ENCODE measurements at regions not wholly inside any gene's neighbourhood (a gene's known extent, or its start where the extent isn't known, plus 50 kb on each side); places are given as distances from the start of the nearest gene placed in this dataset.

DNA sequence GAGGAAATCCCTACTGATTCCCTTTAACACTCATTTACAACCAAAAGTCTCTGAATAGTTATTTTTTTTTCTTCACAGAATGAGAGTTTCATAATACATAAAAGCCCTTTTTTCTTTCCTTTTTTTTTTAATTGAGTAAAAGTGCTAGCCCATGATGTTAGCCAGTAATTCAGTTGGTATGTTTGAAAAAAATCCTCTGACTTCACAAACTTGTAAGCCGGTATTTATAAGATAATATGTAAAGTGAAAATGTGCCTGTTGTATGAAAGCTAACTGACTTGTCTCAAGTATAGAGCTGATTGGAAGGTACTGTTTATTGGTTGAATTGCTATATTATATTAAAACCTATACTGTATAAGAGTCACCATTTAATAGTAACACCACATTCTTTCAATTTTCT, 70.2 kb upstream of the NEIL3 start:
- TF ChIP-seq, protein P1, sequence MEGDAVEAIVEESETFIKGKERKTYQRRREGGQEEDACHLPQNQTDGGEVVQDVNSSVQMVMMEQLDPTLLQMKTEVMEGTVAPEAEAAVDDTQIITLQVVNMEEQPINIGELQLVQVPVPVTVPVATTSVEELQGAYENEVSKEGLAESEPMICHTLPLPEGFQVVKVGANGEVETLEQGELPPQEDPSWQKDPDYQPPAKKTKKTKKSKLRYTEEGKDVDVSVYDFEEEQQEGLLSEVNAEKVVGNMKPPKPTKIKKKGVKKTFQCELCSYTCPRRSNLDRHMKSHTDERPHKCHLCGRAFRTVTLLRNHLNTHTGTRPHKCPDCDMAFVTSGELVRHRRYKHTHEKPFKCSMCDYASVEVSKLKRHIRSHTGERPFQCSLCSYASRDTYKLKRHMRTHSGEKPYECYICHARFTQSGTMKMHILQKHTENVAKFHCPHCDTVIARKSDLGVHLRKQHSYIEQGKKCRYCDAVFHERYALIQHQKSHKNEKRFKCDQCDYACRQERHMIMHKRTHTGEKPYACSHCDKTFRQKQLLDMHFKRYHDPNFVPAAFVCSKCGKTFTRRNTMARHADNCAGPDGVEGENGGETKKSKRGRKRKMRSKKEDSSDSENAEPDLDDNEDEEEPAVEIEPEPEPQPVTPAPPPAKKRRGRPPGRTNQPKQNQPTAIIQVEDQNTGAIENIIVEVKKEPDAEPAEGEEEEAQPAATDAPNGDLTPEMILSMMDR (IDR thresholded peaks at IDR 0.05; ENCODE audit: insufficient read depth, low read depth, low read length), result no peak
- no peaks in the 10 kb centered on the region for H3K36me3 ChIP-seq (ENCODE audit: control insufficient read depth, insufficient read depth, low read length)
- H3K27me3 ChIP-seq (ENCODE audit: control insufficient read depth, insufficient read depth, low read length), result no peaks in the 10 kb centered on the region
- ChIA-PET CTCF (interaction anchor here (1.2 kb wide), 1 partner anchor 121 kb away, joined by 4 read pairs; no protein-coding TSS in a partner anchor), POLR2A (no interaction called here)
- no peak overlapping the region for H3K4me3 ChIP-seq (ENCODE audit: low read depth, low read length)
- DNase-seq (ENCODE audit: low read depth), result no peak

DNA sequence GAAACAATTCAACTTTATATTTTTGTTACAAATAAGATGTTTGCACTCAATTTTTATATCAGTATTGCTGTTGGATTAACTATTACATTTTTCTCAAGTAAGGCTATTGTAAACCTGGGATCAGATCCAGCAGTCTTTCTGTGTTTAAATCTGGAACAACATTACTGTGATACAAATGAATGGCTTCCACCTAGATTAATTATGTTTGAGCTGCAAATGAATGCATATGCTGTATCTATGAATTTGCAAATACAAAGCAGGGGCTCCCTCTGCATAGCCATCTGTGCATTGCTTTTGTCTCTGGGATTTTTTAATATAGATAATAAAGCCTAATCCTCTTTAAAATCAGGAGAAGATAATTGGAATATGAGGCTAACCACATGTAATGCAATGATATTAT, 69.8 kb upstream of the NEIL3 start:
- TF ChIP-seq, protein P1 (IDR thresholded peaks at IDR 0.05; ENCODE audit: insufficient read depth, low read depth, low read length), result no peak
- DNase-seq (ENCODE audit: low read depth), result no peak
- Histone ChIP-seq H3K4me3 (ENCODE audit: low read depth, low read length) (no peak overlapping the region), H3K36me3 (ENCODE audit: control insufficient read depth, insufficient read depth, low read length) (no peaks in the 10 kb centered on the region), H3K27me3 (ENCODE audit: control insufficient read depth, insufficient read depth, low read length) (no peaks in the 10 kb centered on the region)
- POLR2A ChIA-PET, result no interaction called here
- CTCF ChIA-PET, result no interaction called here

DNA sequence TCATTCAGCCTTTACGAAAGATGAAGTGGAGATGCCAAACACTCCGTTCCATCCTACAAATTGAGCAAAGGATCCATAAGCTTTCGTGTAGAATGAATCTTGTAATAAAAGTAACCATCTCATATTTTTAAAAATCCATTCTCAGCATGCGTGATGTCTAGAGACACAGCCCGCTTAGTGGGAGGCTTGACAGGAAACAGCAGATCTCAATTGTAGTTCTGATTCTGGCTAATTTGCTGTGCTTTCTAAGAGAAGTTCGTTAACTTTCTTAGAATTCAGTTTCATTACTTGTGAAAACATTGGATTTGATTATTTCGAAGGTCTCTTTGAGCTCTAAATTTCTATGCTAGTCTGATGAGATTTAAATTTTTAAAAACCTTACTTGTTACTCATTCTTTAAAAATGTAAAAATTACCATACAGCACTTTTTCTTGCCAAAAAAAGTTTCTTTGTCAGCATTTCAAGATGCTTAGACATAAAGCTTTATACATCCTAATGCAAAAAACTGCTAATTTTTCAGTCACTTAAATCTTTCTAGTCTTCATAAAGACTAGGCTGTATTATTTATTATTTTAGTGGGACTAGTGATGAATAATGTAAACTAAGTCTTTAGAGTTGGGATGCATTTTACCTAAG, 66.9 kb upstream of the NEIL3 start:
- Histone ChIP-seq H3K4me3 (ENCODE audit: low read depth, low read length) (no peak overlapping the region), H3K27me3 (ENCODE audit: control insufficient read depth, insufficient read depth, low read length) (no peaks in the 10 kb centered on the region), H3K36me3 (ENCODE audit: control insufficient read depth, insufficient read depth, low read length) (no peaks in the 10 kb centered on the region)
- no peak for DNase-seq (ENCODE audit: low read depth)
- TF ChIP-seq, protein P1 (IDR thresholded peaks at IDR 0.05; ENCODE audit: insufficient read depth, low read depth, low read length), result no peak
- POLR2A ChIA-PET, result interaction anchor here (0.6 kb wide), 1 partner anchor 42 kb away, joined by 3 read pairs; no protein-coding TSS in a partner anchor
- CTCF ChIA-PET, result no interaction called here

DNA sequence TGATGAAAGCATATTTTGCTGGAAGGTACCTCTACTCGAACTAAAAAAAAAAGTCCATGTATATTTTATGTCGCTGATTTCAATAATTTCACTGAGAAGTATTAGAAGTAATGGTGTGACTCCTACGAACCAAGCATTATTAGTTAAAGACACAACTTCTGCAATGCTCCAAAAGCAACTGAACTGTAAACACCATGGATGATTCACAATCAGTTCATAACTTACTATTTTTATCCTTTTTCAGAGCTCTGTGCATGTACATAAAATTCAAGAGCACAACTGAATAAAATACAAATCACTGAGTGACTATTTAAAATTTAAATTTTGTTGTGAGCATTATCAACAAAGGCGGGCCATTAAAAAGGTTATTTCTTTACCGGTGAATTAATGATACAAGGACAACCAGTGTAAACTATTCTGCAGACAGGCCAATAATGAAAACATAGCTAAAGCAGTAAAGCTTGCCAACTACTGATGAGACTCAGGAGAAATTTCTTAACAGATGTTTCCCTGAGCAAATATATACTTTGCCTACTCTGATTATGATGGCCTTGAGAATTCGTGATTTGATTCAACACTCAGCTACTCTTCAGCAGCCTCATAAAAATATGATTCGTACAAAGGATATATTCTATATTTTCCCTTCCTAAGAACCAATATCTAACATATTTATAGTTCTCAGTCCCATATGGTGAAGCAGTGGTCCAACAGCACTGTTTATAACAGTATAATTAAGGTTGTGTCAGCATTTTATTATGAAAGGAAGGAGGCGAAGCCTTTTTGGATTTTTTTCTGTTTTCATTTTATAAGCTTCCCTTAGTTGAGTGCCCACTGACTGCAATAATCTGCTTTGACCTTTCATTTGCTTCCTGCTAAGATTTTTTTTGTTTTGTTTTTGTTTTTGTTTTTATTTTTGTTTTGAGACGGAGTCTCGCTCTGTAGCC, 62.8 kb upstream of the NEIL3 start:
- no peak overlapping the region for H3K4me3 ChIP-seq (ENCODE audit: low read depth, low read length)
- no peaks in the 10 kb centered on the region for H3K36me3 ChIP-seq (ENCODE audit: control insufficient read depth, insufficient read depth, low read length)
- ChIA-PET POLR2A (no interaction called here), CTCF (interaction anchor here (1.2 to 1.4 kb wide), 3 partner anchors 92 to 458 kb away, joined by 3 to 6 read pairs (median 4); no protein-coding TSS in a partner anchor)
- DNase-seq (ENCODE audit: low read depth), result peak; percentile 23
- TF ChIP-seq, protein P1 (IDR thresholded peaks at IDR 0.05; ENCODE audit: insufficient read depth, low read depth, low read length), result no peak
- H3K27me3 ChIP-seq (ENCODE audit: control insufficient read depth, insufficient read depth, low read length), result no peaks in the 10 kb centered on the region

DNA sequence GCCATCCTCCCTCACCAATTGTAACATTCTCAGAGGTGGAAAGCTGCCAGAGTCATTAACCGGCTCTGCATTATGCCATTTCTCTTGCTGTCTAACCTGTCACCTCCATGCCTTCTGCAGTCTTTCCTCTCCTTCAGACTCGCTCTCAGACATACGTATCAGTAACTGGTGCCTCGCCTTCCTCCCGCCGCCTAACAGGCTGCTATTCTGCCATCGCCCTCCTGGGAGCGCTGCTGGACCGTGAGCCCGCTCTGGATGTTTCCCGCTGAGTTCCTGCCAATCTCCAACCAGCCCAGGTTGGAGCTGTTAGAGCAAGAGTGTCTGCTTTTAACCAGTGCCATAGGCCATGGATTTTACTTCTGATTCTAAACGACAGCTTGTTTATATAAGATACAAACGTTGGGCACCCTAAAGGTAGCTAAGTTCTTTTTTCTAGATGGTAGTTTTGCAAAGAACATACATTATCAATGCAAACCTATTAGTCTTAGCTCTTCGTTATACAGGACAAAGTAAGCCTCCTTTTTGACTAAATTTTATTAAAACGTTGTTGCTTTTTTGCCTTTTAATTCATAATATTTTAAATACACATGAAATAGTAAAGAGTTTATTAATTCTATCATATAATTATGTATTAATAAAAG, 59.5 kb upstream of the NEIL3 start:
- POLR2A ChIA-PET, result no interaction called here
- Histone ChIP-seq H3K27me3 (ENCODE audit: control insufficient read depth, insufficient read depth, low read length) (no peaks in the 10 kb centered on the region), H3K36me3 (ENCODE audit: control insufficient read depth, insufficient read depth, low read length) (no peaks in the 10 kb centered on the region), H3K4me3 (ENCODE audit: low read depth, low read length) (no peak overlapping the region)
- CTCF ChIA-PET, result interaction anchor here (0.6 to 2.0 kb wide), 19 partner anchors 11 to 559 kb away, joined by 3 to 18 read pairs (median 3); no protein-coding TSS in a partner anchor
- DNase-seq (ENCODE audit: low read depth), result no peak
- TF ChIP-seq, protein P1 (IDR thresholded peaks at IDR 0.05; ENCODE audit: insufficient read depth, low read depth, low read length), result peak; percentile 81
